ENCODE measurements at regions not wholly inside any gene's neighbourhood (a gene's known extent, or its start where the extent isn't known, plus 50 kb on each side); places are given as distances from the start of the nearest gene placed in this dataset.

- no peaks in the 10 kb centered on the region for H3K36me3 ChIP-seq (ENCODE audit: control insufficient read depth in 1 of 2, insufficient read depth in 2 of 2, low read length in 1 of 2)
- no peaks in the 10 kb centered on the region for H3K27me3 ChIP-seq (ENCODE audit: control insufficient read depth in 1 of 2, insufficient read depth in 2 of 2, low read length in 1 of 2)
- H3K9me3 ChIP-seq (ENCODE audit: control insufficient read depth, low read length), result no peaks in the 10 kb centered on the region
- 16 to 25% methylated on average over 4 of the region's 4 CpGs for WGBS, 2 donors
- peaks cover 7 to 11% of the 10 kb centered on the region in 2 donors for H3K4me1 ChIP-seq (ENCODE audit: control insufficient read depth in 1 of 2, insufficient read depth in 2 of 2, low read length in 2 of 2)
- DNase-seq (no peak), ATAC-seq (ENCODE audit: low FRiP score) (no peak)
- intact Hi-C loops (cut with DNase I), result no loop called here
- peak overlapping the region in 1 of 2 donors; percentile 25 for H3K27ac ChIP-seq (ENCODE audit: low read depth in 1 of 2, low read length in 2 of 2)
- H3K4me3 ChIP-seq (ENCODE audit: low read length in 2 of 2), result no peak overlapping the region
Measured at GRCh38 chr6:125679128-125679527, 70.3 kb upstream of the HEY2 start.

- DNase-seq (no peak), ATAC-seq (ENCODE audit: low FRiP score) (no peak)
- H3K9me3 ChIP-seq (ENCODE audit: control insufficient read depth, low read length), result no peaks in the 10 kb centered on the region
- peak overlapping the region in 1 of 2 donors; percentile 93 for H3K27ac ChIP-seq (ENCODE audit: low read depth in 1 of 2, low read length in 2 of 2)
- H3K36me3 ChIP-seq (ENCODE audit: control insufficient read depth in 1 of 2, insufficient read depth in 2 of 2, low read length in 1 of 2), result no peaks in the 10 kb centered on the region
- intact Hi-C loops (cut with DNase I), result loop anchor here in 1 of 2 donors (10.0 kb wide), 1 partner anchor 65 kb away; no protein-coding TSS in a partner anchor
- WGBS, 2 donors, result 5 to 7% methylated on average over 2 of the region's 2 CpGs
- H3K4me3 ChIP-seq (ENCODE audit: low read length in 2 of 2), result no peak overlapping the region
- no peaks in the 10 kb centered on the region for H3K27me3 ChIP-seq (ENCODE audit: control insufficient read depth in 1 of 2, insufficient read depth in 2 of 2, low read length in 1 of 2)
- H3K4me1 ChIP-seq (ENCODE audit: control insufficient read depth in 1 of 2, insufficient read depth in 2 of 2, low read length in 2 of 2), result peaks cover 7 to 8% of the 10 kb centered on the region in 2 donors
Measured at GRCh38 chr6:125679651-125680050, 69.8 kb upstream of the HEY2 start.

- DNase-seq, result no peak
- H3K36me3 ChIP-seq (ENCODE audit: control insufficient read depth in 1 of 2, insufficient read depth in 2 of 2, low read length in 1 of 2), result no peaks in the 10 kb centered on the region
- H3K9me3 ChIP-seq (ENCODE audit: control insufficient read depth, low read length), result no peaks in the 10 kb centered on the region
- no peak overlapping the region for H3K4me3 ChIP-seq (ENCODE audit: low read length in 2 of 2)
- no peaks in the 10 kb centered on the region for H3K27me3 ChIP-seq (ENCODE audit: control insufficient read depth in 1 of 2, insufficient read depth in 2 of 2, low read length in 1 of 2)
- H3K4me1 ChIP-seq (ENCODE audit: control insufficient read depth in 1 of 2, insufficient read depth in 2 of 2, low read length in 2 of 2), result peaks cover 3 to 8% of the 10 kb centered on the region in 2 donors
- H3K27ac ChIP-seq (ENCODE audit: low read depth in 1 of 2, low read length in 2 of 2), result no peak overlapping the region
- intact Hi-C loops (cut with DNase I), result loop anchor here in 1 of 2 donors (10.0 kb wide), 1 partner anchor 68 kb away; no protein-coding TSS in a partner anchor
- no peak for ATAC-seq (ENCODE audit: low FRiP score)
Measured at GRCh38 chr6:125682939-125683338, 66.5 kb upstream of the HEY2 start.

- no peak overlapping the region for H3K4me3 ChIP-seq (ENCODE audit: low read length in 2 of 2)
- H3K9me3 ChIP-seq (ENCODE audit: control insufficient read depth, low read length), result no peaks in the 10 kb centered on the region
- H3K36me3 ChIP-seq (ENCODE audit: control insufficient read depth in 1 of 2, insufficient read depth in 2 of 2, low read length in 1 of 2), result no peaks in the 10 kb centered on the region
- no peak for ATAC-seq (ENCODE audit: low FRiP score)
- H3K27ac ChIP-seq (ENCODE audit: low read depth in 1 of 2, low read length in 2 of 2), result no peak overlapping the region
- intact Hi-C loops (cut with DNase I), result loop anchor here in 1 of 2 donors (10.0 kb wide), 1 partner anchor 73 kb away; no protein-coding TSS in a partner anchor
- H3K4me1 ChIP-seq (ENCODE audit: control insufficient read depth in 1 of 2, insufficient read depth in 2 of 2, low read length in 2 of 2), result peaks cover 0 to 9% of the 10 kb centered on the region in 2 donors
- WGBS, 2 donors, result 91 to 93% methylated on average over 1 of the region's 1 CpG
- H3K27me3 ChIP-seq (ENCODE audit: control insufficient read depth in 1 of 2, insufficient read depth in 2 of 2, low read length in 1 of 2), result no peaks in the 10 kb centered on the region
- DNase-seq, result no peak
Measured at GRCh38 chr6:125688138-125688537, 61.3 kb upstream of the HEY2 start.

GRCh38 chr6:125693480-125693879 lies 56.0 kb upstream of the HEY2 start:
- WGBS, 2 donors, result 0 to 56% methylated on average over 1 of the region's 1 CpG
- intact Hi-C loops (cut with DNase I), result no loop called here

GRCh38 chr6:125699591-125699990 lies 49.8 kb upstream of the HEY2 start:
- Histone ChIP-seq H3K4me1 (ENCODE audit: control insufficient read depth in 1 of 2, insufficient read depth in 2 of 2, low read length in 2 of 2) (peaks cover 0 to 2% of the 10 kb centered on the region in 2 donors), H3K27me3 (ENCODE audit: control insufficient read depth in 1 of 2, insufficient read depth in 2 of 2, low read length in 1 of 2) (no peaks in the 10 kb centered on the region), H3K36me3 (ENCODE audit: control insufficient read depth in 1 of 2, insufficient read depth in 2 of 2, low read length in 1 of 2) (no peaks in the 10 kb centered on the region), H3K4me3 (ENCODE audit: low read length in 2 of 2) (no peak overlapping the region), H3K9me3 (ENCODE audit: control insufficient read depth, low read length) (no peaks in the 10 kb centered on the region), H3K27ac (ENCODE audit: low read depth in 1 of 2, low read length in 2 of 2) (no peak overlapping the region)
- ATAC-seq (ENCODE audit: low FRiP score) (peak; percentile 41), DNase-seq (no peak)
- 3 to 11% methylated on average over 4 of the region's 4 CpGs for WGBS, 2 donors
- intact Hi-C loops (cut with DNase I), result no loop called here

More at GRCh38 chr6:125693480-125693879, 56.0 kb upstream of the HEY2 start:
- Histone ChIP-seq H3K4me3 (ENCODE audit: low read length in 2 of 2) (no peak overlapping the region), H3K36me3 (ENCODE audit: control insufficient read depth in 1 of 2, insufficient read depth in 2 of 2, low read length in 1 of 2) (no peaks in the 10 kb centered on the region), H3K4me1 (ENCODE audit: control insufficient read depth in 1 of 2, insufficient read depth in 2 of 2, low read length in 2 of 2) (peaks cover 0 to 9% of the 10 kb centered on the region in 2 donors), H3K27ac (ENCODE audit: low read depth in 1 of 2, low read length in 2 of 2) (no peak overlapping the region), H3K27me3 (ENCODE audit: control insufficient read depth in 1 of 2, insufficient read depth in 2 of 2, low read length in 1 of 2) (no peaks in the 10 kb centered on the region), H3K9me3 (ENCODE audit: control insufficient read depth, low read length) (no peaks in the 10 kb centered on the region)
- DNase-seq, result no peak
- no peak for ATAC-seq (ENCODE audit: low FRiP score)
